ENCODE measurements at regions not wholly inside any gene's neighbourhood (a gene's known extent, or its start where the extent isn't known, plus 50 kb on each side); places are given as distances from the start of the nearest gene placed in this dataset.

- H3K9me3 Mint-ChIP-seq = no peaks in the 10 kb centered on the region
- no peaks in the 10 kb centered on the region for H3K36me3 Mint-ChIP-seq
- no peak for DNase-seq
- H3K27me3 Mint-ChIP-seq = no peaks in the 10 kb centered on the region
- H3K4me3 Mint-ChIP-seq = no peak overlapping the region
- POLR2A ChIA-PET = no interaction called here
- ATAC-seq (ENCODE audit: low read depth) = no peak
- H3K27ac Mint-ChIP-seq = no peak overlapping the region
- H3K4me1 Mint-ChIP-seq = no peaks in the 10 kb centered on the region
Measured at GRCh38 chr6:22448291-22448711, 121.1 kb upstream of the HDGFL1 start.

GRCh38 chr6:22451962-22452361 lies 117.4 kb upstream of the HDGFL1 start:
- no peaks in the 10 kb centered on the region for H3K4me1 Mint-ChIP-seq
- DNase-seq = no peak
- POLR2A ChIA-PET = no interaction called here
- ATAC-seq (ENCODE audit: low read depth) = no peak
- H3K9me3 Mint-ChIP-seq = no peaks in the 10 kb centered on the region
- H3K27me3 Mint-ChIP-seq = no peaks in the 10 kb centered on the region
- no peak overlapping the region for H3K4me3 Mint-ChIP-seq
- no peaks in the 10 kb centered on the region for H3K36me3 Mint-ChIP-seq
- no peak overlapping the region for H3K27ac Mint-ChIP-seq

- no peaks in the 10 kb centered on the region for H3K27me3 Mint-ChIP-seq
- no peaks in the 10 kb centered on the region for H3K36me3 Mint-ChIP-seq
- H3K4me1 Mint-ChIP-seq = no peaks in the 10 kb centered on the region
- no peak overlapping the region for H3K4me3 Mint-ChIP-seq
- DNase-seq = no peak
- POLR2A ChIA-PET = no interaction called here
- ATAC-seq (ENCODE audit: low read depth) = no peak
- no peaks in the 10 kb centered on the region for H3K9me3 Mint-ChIP-seq
- no peak overlapping the region for H3K27ac Mint-ChIP-seq
Measured at GRCh38 chr6:22455378-22455777, 114.0 kb upstream of the HDGFL1 start.

- POLR2A ChIA-PET = no interaction called here
- no peak for DNase-seq
- Mint-ChIP-seq H3K27ac (no peak overlapping the region), H3K4me1 (no peaks in the 10 kb centered on the region), H3K27me3 (no peaks in the 10 kb centered on the region), H3K4me3 (no peak overlapping the region), H3K36me3 (no peaks in the 10 kb centered on the region), H3K9me3 (no peaks in the 10 kb centered on the region)
- ATAC-seq (ENCODE audit: low read depth) = no peak
Measured at GRCh38 chr6:22457996-22458395, 111.4 kb upstream of the HDGFL1 start.

GRCh38 chr6:22466665-22467245 lies 102.6 kb upstream of the HDGFL1 start:
- Mint-ChIP-seq H3K4me3 (no peak overlapping the region), H3K27me3 (no peaks in the 10 kb centered on the region), H3K36me3 (no peaks in the 10 kb centered on the region), H3K9me3 (peaks cover 4% of the 10 kb centered on the region), H3K4me1 (no peaks in the 10 kb centered on the region), H3K27ac (no peak overlapping the region)
- DNase-seq (no peak), ATAC-seq (ENCODE audit: low read depth) (no peak)
- POLR2A ChIA-PET = no interaction called here

- H3K27me3 Mint-ChIP-seq = no peaks in the 10 kb centered on the region
- POLR2A ChIA-PET = no interaction called here
- no peaks in the 10 kb centered on the region for H3K36me3 Mint-ChIP-seq
- H3K4me3 Mint-ChIP-seq = no peak overlapping the region
- ATAC-seq (ENCODE audit: low read depth) (no peak), DNase-seq (no peak)
- H3K9me3 Mint-ChIP-seq = peaks cover 5% of the 10 kb centered on the region
- no peaks in the 10 kb centered on the region for H3K4me1 Mint-ChIP-seq
- H3K27ac Mint-ChIP-seq = no peak overlapping the region
Measured at GRCh38 chr6:22467645-22468044, 101.7 kb upstream of the HDGFL1 start.

- no peak overlapping the region for H3K27ac Mint-ChIP-seq
- H3K27me3 Mint-ChIP-seq = no peaks in the 10 kb centered on the region
- H3K4me3 Mint-ChIP-seq = no peak overlapping the region
- no peaks in the 10 kb centered on the region for H3K36me3 Mint-ChIP-seq
- H3K9me3 Mint-ChIP-seq = peaks cover 5% of the 10 kb centered on the region
- no peaks in the 10 kb centered on the region for H3K4me1 Mint-ChIP-seq
- POLR2A ChIA-PET = no interaction called here
- no peak for ATAC-seq (ENCODE audit: low read depth)
- no peak for DNase-seq
Measured at GRCh38 chr6:22468256-22468965, 101.0 kb upstream of the HDGFL1 start.

GRCh38 chr6:22470454-22471131 lies 98.8 kb upstream of the HDGFL1 start:
- ATAC-seq (ENCODE audit: low read depth) (no peak), DNase-seq (no peak)
- no peaks in the 10 kb centered on the region for H3K4me1 Mint-ChIP-seq
- H3K27ac Mint-ChIP-seq = no peak overlapping the region
- no peaks in the 10 kb centered on the region for H3K27me3 Mint-ChIP-seq
- H3K4me3 Mint-ChIP-seq = no peak overlapping the region
- no peaks in the 10 kb centered on the region for H3K36me3 Mint-ChIP-seq
- H3K9me3 Mint-ChIP-seq = peaks cover 5% of the 10 kb centered on the region
- POLR2A ChIA-PET = no interaction called here

GRCh38 chr6:22471132-22471690 lies 98.2 kb upstream of the HDGFL1 start:
- H3K36me3 Mint-ChIP-seq = no peaks in the 10 kb centered on the region
- no peak overlapping the region for H3K4me3 Mint-ChIP-seq
- H3K4me1 Mint-ChIP-seq = no peaks in the 10 kb centered on the region
- ATAC-seq (ENCODE audit: low read depth) (no peak), DNase-seq (no peak)
- POLR2A ChIA-PET = no interaction called here
- H3K9me3 Mint-ChIP-seq = peaks cover 5% of the 10 kb centered on the region
- H3K27me3 Mint-ChIP-seq = no peaks in the 10 kb centered on the region
- no peak overlapping the region for H3K27ac Mint-ChIP-seq

GRCh38 chr6:22471746-22472145 lies 97.6 kb upstream of the HDGFL1 start:
- DNase-seq (no peak), ATAC-seq (ENCODE audit: low read depth) (no peak)
- POLR2A ChIA-PET = no interaction called here
- no peaks in the 10 kb centered on the region for H3K4me1 Mint-ChIP-seq
- no peak overlapping the region for H3K4me3 Mint-ChIP-seq
- no peaks in the 10 kb centered on the region for H3K36me3 Mint-ChIP-seq
- no peak overlapping the region for H3K27ac Mint-ChIP-seq
- no peaks in the 10 kb centered on the region for H3K27me3 Mint-ChIP-seq
- H3K9me3 Mint-ChIP-seq = peaks cover 5% of the 10 kb centered on the region

GRCh38 chr6:22473991-22474682 lies 95.2 kb upstream of the HDGFL1 start:
- H3K4me1 Mint-ChIP-seq = no peaks in the 10 kb centered on the region
- H3K4me3 Mint-ChIP-seq = no peak overlapping the region
- H3K27ac Mint-ChIP-seq = no peak overlapping the region
- no peaks in the 10 kb centered on the region for H3K27me3 Mint-ChIP-seq
- no peaks in the 10 kb centered on the region for H3K36me3 Mint-ChIP-seq
- no peak for DNase-seq
- H3K9me3 Mint-ChIP-seq = peaks cover 5% of the 10 kb centered on the region
- POLR2A ChIA-PET = no interaction called here
- ATAC-seq (ENCODE audit: low read depth) = no peak

- H3K9me3 Mint-ChIP-seq = peaks cover 5% of the 10 kb centered on the region
- H3K36me3 Mint-ChIP-seq = no peaks in the 10 kb centered on the region
- no peaks in the 10 kb centered on the region for H3K27me3 Mint-ChIP-seq
- POLR2A ChIA-PET = no interaction called here
- ATAC-seq (ENCODE audit: low read depth) = no peak
- DNase-seq = no peak
- no peaks in the 10 kb centered on the region for H3K4me1 Mint-ChIP-seq
- no peak overlapping the region for H3K27ac Mint-ChIP-seq
- no peak overlapping the region for H3K4me3 Mint-ChIP-seq
Measured at GRCh38 chr6:22476811-22477390, 92.5 kb upstream of the HDGFL1 start.

GRCh38 chr6:22497276-22497675 lies 72.1 kb upstream of the HDGFL1 start:
- Mint-ChIP-seq H3K4me1 (no peaks in the 10 kb centered on the region), H3K27me3 (no peaks in the 10 kb centered on the region), H3K4me3 (no peak overlapping the region), H3K27ac (no peak overlapping the region), H3K36me3 (no peaks in the 10 kb centered on the region), H3K9me3 (no peaks in the 10 kb centered on the region)
- DNase-seq = no peak
- POLR2A ChIA-PET = no interaction called here
- no peak for ATAC-seq (ENCODE audit: low read depth)
